Immature natural killer cell (primary cell): ENCODE measurements at regions not wholly inside any gene's neighbourhood (a gene's known extent, or its start where the extent isn't known, plus 50 kb on each side); places are given as distances from the start of the nearest gene placed in this dataset.
"Not testable (repeated sequence)": the region's sequence is repeated elsewhere in the genome, so short reads cannot be mapped to it uniquely, and the experiment has no call there.

Experiments used
- DNase-seq, 3 donors: peaks; one replicate each; pipeline ENCODE4 v3.0.0; 2022; ENCODE audit warnings: mixed read lengths in 1 of 3
- H3K27ac Mint-ChIP-seq, 6 donors: one replicate each; pipeline ENCODE4 v1.8.0; 2020; ENCODE audit warnings: mixed read lengths in 6 of 6, mild to moderate bottlenecking in 5 of 6, inconsistent platforms in 4 of 6, moderate library complexity in 3 of 6
- H3K27me3 Mint-ChIP-seq, 3 donors: one replicate each; pipeline ENCODE4 v1.8.0; 2020 to 2021; ENCODE audit warnings: low read depth in 3 of 3, mild to moderate bottlenecking in 3 of 3, mixed read lengths in 3 of 3, moderate library complexity in 3 of 3, inconsistent platforms in 1 of 3
- H3K36me3 Mint-ChIP-seq, 3 donors: one replicate each; pipeline ENCODE4 v1.8.0; 2020; ENCODE audit warnings: mixed read lengths in 3 of 3, inconsistent platforms in 2 of 3, mild to moderate bottlenecking in 2 of 3
- H3K4me1 Mint-ChIP-seq, 2 donors: one replicate each; pipeline ENCODE4 v1.8.0; 2020; ENCODE audit warnings: inconsistent platforms in 2 of 2, mild to moderate bottlenecking in 2 of 2, mixed read lengths in 2 of 2, moderate library complexity in 1 of 2
- H3K4me3 Mint-ChIP-seq, 5 donors: one replicate each; pipeline ENCODE4 v1.8.0; 2020; ENCODE audit warnings: mild to moderate bottlenecking in 5 of 5, mixed read lengths in 5 of 5, inconsistent platforms in 3 of 5, moderate library complexity in 3 of 5
- H3K9me3 Mint-ChIP-seq, 6 donors: one replicate each; pipeline ENCODE4 v1.8.0; 2020; ENCODE audit warnings: mild to moderate bottlenecking in 6 of 6, mixed read lengths in 6 of 6, inconsistent platforms in 4 of 6, moderate library complexity in 3 of 6

DNA sequence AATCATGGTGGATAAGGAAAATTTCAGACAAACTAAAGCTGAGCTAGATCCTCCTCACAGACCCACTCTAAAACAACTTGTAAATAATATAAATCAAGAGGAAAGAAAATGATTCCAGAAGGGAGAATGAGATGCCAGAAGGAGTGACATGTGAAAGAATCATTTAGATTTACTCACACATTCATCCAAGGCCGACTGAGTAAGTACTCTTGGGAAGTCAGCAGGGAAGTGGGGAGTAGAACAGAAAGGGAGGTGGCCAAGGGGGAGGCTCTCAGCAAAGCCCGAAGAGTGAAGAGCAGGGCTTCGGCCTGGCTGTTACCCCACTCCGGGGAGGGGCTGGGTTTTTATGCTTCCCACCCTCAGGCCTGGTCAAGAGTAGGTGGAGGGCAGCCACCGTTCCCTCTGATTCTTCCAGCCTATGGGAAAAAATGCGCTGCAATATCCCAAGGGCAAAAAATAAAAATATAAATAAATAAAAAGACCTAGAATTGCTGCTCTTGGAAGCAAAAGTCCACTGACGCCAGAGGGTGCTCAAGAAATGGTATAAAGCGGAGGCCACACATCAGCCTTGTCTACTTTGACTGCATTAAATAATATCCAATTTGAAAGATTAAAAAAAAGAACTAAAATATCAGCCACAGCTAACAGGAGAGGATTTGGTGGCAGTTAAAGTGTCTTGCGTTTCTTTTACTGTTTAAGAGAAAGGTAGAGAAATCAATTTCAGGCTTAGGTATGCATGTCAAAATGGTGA, 110.2 kb upstream of the COL5A1 start:
- Mint-ChIP-seq H3K4me1 (no peaks in the 10 kb centered on the region), H3K4me3 (no peak overlapping the region), H3K36me3 (no peaks in the 10 kb centered on the region), H3K9me3 (peaks cover 0 to 1% (median 0%) of the 10 kb centered on the region in 6 donors), H3K27me3 (peaks cover 2 to 6% (median 2%) of the 10 kb centered on the region in 3 donors), H3K27ac (no peak overlapping the region)
- no peak for DNase-seq

- Mint-ChIP-seq H3K4me1 (no peaks in the 10 kb centered on the region), H3K27ac (no peak overlapping the region), H3K27me3 (peaks cover 0 to 10% (median under 1%) of the 10 kb centered on the region in 3 donors), H3K36me3 (no peaks in the 10 kb centered on the region), H3K9me3 (peaks cover 0 to under 1% (median 0%) of the 10 kb centered on the region in 6 donors), H3K4me3 (no peak overlapping the region)
- no peak for DNase-seq
Measured at GRCh38 chr9:134532084-134532483, 109.5 kb upstream of the COL5A1 start.

GRCh38 chr9:134532661-134533060, 108.9 kb upstream of the COL5A1 start:
- not testable (repeated sequence) for H3K36me3 Mint-ChIP-seq, H3K27ac Mint-ChIP-seq, H3K4me1 Mint-ChIP-seq, H3K9me3 Mint-ChIP-seq, DNase-seq, H3K4me3 Mint-ChIP-seq, H3K27me3 Mint-ChIP-seq

GRCh38 chr9:134533850-134534588, 107.6 kb upstream of the COL5A1 start:
- Mint-ChIP-seq H3K27me3 (peaks cover 0 to 10% (median 0%) of the 10 kb centered on the region in 3 donors), H3K27ac (no peak overlapping the region), H3K9me3 (no peaks in the 10 kb centered on the region), H3K4me3 (no peak overlapping the region), H3K4me1 (no peaks in the 10 kb centered on the region), H3K36me3 (no peaks in the 10 kb centered on the region)
- DNase-seq, result no peak

- no peaks in the 10 kb centered on the region for H3K4me1 Mint-ChIP-seq
Measured at GRCh38 chr9:134534661-134535080, 106.9 kb upstream of the COL5A1 start.

DNA sequence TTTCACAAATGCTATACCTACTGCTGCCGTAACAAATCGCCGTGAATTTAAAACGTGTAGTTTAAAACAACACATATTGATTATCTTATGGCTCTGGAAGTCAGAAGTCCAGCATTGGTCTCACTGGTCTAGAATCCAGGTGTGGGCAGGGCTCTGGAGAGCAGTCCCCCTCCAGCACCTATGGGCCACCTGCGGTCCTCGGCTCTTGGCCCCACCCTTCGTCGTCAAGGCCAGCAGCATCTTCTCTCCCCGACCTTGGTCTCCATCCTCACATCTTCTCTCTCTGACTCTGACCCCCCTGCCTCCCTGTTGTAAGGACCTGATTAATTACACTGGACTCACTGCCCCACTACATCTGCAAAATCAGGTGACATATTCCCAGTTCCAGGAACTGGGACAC, 106.4 kb upstream of the COL5A1 start:
- no peak for DNase-seq
- no peaks in the 10 kb centered on the region for H3K9me3 Mint-ChIP-seq
- peaks cover 0 to 10% (median 0%) of the 10 kb centered on the region in 3 donors for H3K27me3 Mint-ChIP-seq
- no peaks in the 10 kb centered on the region for H3K36me3 Mint-ChIP-seq
- no peak overlapping the region for H3K4me3 Mint-ChIP-seq
- H3K27ac Mint-ChIP-seq, result no peak overlapping the region
- H3K4me1 Mint-ChIP-seq, result no peaks in the 10 kb centered on the region

More at GRCh38 chr9:134534661-134535080, 106.9 kb upstream of the COL5A1 start:
- no peak for DNase-seq
- no peaks in the 10 kb centered on the region for H3K36me3 Mint-ChIP-seq
- no peak overlapping the region for H3K27ac Mint-ChIP-seq
- H3K4me3 Mint-ChIP-seq, result no peak overlapping the region
- no peaks in the 10 kb centered on the region for H3K9me3 Mint-ChIP-seq
- H3K27me3 Mint-ChIP-seq, result peaks cover 0 to 10% (median 0%) of the 10 kb centered on the region in 3 donors

DNA sequence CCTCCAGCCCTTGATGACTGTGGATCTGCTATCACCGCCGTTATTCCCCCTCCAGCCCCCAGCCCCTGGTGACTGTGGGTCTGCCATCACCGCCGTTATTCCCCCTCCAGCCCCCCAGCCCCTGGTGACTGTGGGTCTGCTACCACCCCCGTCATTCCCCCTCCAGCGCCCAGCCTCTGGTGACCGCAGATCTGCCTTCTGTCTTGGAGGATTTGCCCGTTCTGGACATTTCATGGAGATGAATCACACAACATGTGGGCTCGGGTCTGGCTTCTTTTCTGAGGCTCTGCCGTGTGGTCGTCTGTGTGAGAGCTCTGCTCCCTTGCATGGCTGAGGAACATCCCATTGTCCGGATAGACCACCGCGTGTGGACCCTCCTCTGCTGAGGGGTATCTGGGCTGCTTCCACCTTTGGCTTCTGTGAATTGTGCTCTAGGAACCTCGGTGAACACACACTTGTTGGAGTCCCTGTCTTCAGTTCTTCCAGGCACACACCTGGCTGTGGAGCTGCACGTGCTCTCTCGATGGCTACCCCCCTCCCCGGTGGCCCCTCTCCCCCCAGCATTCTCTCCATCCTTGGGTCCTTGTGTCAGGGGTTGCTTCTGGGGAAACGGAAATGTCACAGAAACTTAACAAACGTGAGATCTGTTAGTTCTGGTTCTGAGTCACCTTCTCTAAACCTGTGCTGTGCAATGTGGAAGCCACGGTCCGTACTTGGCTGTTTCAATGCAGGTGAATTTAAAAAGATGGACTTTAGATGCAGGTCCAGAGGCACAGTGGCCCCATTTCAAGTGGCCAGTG, 105.3 kb upstream of the COL5A1 start:
- no peaks in the 10 kb centered on the region for H3K36me3 Mint-ChIP-seq
- H3K9me3 Mint-ChIP-seq, result no peaks in the 10 kb centered on the region
- DNase-seq, result no peak
- H3K4me3 Mint-ChIP-seq, result no peak overlapping the region
- H3K4me1 Mint-ChIP-seq, result no peaks in the 10 kb centered on the region
- H3K27me3 Mint-ChIP-seq, result peaks cover 0 to 3% (median 0%) of the 10 kb centered on the region in 3 donors
- no peak overlapping the region for H3K27ac Mint-ChIP-seq

DNA sequence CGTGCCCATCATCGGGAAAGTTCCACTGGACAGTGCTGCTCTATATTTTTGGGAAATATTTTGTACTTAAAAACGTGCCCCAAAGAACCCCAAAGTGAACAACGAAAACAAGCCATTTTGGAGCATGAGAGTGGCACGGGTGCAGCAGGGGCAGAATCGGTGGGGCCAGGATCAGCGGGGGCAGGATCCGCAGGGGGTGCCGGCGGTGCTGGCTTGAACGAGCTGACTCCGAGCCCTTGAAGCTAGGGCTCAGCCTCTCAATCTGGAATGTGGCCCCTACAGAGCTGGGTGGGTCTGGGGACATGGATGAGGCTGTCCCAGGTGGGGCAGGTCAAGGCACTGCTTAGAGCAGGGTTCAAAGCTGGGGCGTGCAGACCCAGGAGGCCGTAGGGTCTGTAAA, 104.7 kb upstream of the COL5A1 start:
- H3K4me1 Mint-ChIP-seq, result no peaks in the 10 kb centered on the region
- DNase-seq, result no peak
- H3K27me3 Mint-ChIP-seq, result peaks cover 0 to 3% (median 0%) of the 10 kb centered on the region in 3 donors
- no peak overlapping the region for H3K27ac Mint-ChIP-seq
- H3K9me3 Mint-ChIP-seq, result no peaks in the 10 kb centered on the region
- no peaks in the 10 kb centered on the region for H3K36me3 Mint-ChIP-seq
- H3K4me3 Mint-ChIP-seq, result no peak overlapping the region

DNA sequence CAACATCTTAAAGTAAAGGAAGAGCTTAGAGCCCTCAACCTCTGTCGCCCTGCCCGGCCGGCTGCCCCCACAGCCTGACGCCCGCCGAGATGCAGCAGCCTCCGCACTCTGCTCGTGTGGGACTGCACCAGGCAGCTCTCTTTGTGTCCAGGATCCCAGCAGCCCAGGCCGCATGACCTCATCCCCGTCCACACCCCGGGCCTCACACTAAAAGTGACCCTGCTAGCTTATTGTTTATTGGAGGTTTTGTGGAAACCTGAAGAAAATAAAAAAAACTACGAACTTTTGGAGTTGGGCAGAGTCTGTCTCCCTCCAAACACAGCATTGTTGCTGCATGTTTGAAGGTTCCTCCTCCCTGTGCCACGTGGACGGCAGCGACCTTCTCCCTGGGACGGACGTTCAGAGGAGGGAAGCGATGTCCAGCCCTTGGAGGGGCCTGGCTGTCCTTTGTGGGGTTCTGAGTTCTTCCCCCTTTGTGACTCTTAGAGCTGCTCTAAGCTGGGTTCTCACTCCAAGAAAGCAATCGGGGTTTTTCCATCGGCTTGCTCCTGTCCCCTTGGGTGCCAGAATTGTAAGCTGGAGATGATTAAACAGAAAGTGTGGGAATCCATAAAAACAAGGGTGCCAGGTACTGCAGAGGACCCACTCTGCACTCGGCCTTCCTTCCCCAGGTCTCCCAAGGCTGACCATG, 103.5 kb upstream of the COL5A1 start:
- Mint-ChIP-seq H3K27ac (no peak overlapping the region), H3K27me3 (peaks cover 0 to 3% (median 0%) of the 10 kb centered on the region in 3 donors), H3K36me3 (no peaks in the 10 kb centered on the region), H3K9me3 (no peaks in the 10 kb centered on the region), H3K4me3 (no peak overlapping the region), H3K4me1 (no peaks in the 10 kb centered on the region)
- DNase-seq, result no peak

DNA sequence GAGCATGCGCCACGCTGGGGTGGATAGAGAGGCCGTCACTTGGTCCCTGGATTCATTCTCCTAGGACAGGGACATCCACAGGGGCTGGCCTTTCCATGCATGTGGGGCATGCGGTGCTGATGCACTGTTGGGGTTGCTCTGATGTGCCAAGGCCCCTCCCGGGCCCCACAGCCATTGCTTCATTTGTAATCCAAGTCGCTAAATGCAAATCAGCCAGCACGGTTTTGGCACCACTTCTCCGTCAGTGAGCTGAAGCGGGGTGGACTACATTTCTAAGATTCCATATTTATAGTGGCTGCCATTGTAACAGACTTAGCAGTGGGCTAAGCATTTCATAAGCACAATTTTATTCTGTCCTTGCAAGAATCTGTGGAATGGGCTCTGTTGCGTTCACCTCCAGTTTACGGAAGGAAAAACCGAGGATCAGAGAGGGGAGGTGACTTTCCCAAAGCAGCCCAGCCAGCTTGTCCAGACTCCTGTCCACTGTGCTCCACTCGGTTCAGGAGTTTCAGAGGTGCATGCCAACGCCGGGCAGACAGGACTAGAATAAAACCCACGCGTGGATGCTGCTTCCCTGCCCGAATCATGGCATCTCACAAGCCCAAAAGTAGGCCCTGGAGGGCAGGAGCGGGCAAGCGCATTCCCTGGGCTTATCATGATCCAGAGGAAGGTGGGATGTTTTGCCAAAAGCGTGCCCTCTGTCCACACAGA, 102.6 kb upstream of the COL5A1 start:
- no peak for DNase-seq
- H3K27ac Mint-ChIP-seq, result no peak overlapping the region
- H3K27me3 Mint-ChIP-seq, result peaks cover 0 to 3% (median 0%) of the 10 kb centered on the region in 3 donors
- H3K4me1 Mint-ChIP-seq, result no peaks in the 10 kb centered on the region
- H3K36me3 Mint-ChIP-seq, result no peaks in the 10 kb centered on the region
- H3K9me3 Mint-ChIP-seq, result no peaks in the 10 kb centered on the region
- no peak overlapping the region for H3K4me3 Mint-ChIP-seq

- Mint-ChIP-seq H3K36me3 (no peaks in the 10 kb centered on the region), H3K27me3 (peaks cover 0 to 3% (median 0%) of the 10 kb centered on the region in 3 donors), H3K4me3 (no peak overlapping the region), H3K4me1 (no peaks in the 10 kb centered on the region), H3K27ac (no peak overlapping the region), H3K9me3 (no peaks in the 10 kb centered on the region)
- DNase-seq, result no peak
Measured at GRCh38 chr9:134539586-134540194, 101.9 kb upstream of the COL5A1 start.

- H3K4me1 Mint-ChIP-seq, result no peaks in the 10 kb centered on the region
- no peak overlapping the region for H3K27ac Mint-ChIP-seq
- no peak overlapping the region for H3K4me3 Mint-ChIP-seq
- DNase-seq, result no peak
- H3K27me3 Mint-ChIP-seq, result peaks cover 0 to 4% (median 3%) of the 10 kb centered on the region in 3 donors
- no peaks in the 10 kb centered on the region for H3K9me3 Mint-ChIP-seq
- no peaks in the 10 kb centered on the region for H3K36me3 Mint-ChIP-seq
Measured at GRCh38 chr9:134540276-134541096, 101.1 kb upstream of the COL5A1 start.
